ENCODE measurements at regions not wholly inside any gene's neighbourhood (a gene's known extent, or its start where the extent isn't known, plus 50 kb on each side); places are given as distances from the start of the nearest gene placed in this dataset.

- no peaks in the 10 kb centered on the region for H3K4me1 ChIP-seq
- no peak for TF ChIP-seq CTCF (IDR thresholded peaks at IDR 0.05)
- no peak for TF ChIP-seq POLR2A (IDR thresholded peaks at IDR 0.05)
- no peak for TF ChIP-seq POLR2AphosphoS5 (IDR thresholded peaks at IDR 0.05)
- no peak for TF ChIP-seq EP300 (IDR thresholded peaks at IDR 0.05)
- no peak for DNase-seq
- H3K27me3 ChIP-seq: no peaks in the 10 kb centered on the region
- 76 to 85% methylated on average over 3 of the region's 3 CpGs for WGBS, 2 donors
- no peaks in the 10 kb centered on the region for H3K36me3 ChIP-seq
- H3K4me3 ChIP-seq: no peak overlapping the region
- H3K9me3 ChIP-seq: no peaks in the 10 kb centered on the region
- no peak overlapping the region for H3K27ac ChIP-seq
- intact Hi-C loops (cut with DNase I): no loop called here
Observed at GRCh38 chr10:109203646-109204353, 719.5 kb downstream of the XPNPEP1 start.

- no peaks in the 10 kb centered on the region for H3K27me3 ChIP-seq
- no peak overlapping the region for H3K4me3 ChIP-seq
- no peaks in the 10 kb centered on the region for H3K4me1 ChIP-seq
- TF ChIP-seq POLR2AphosphoS5 (IDR thresholded peaks at IDR 0.05) (no peak), CTCF (IDR thresholded peaks at IDR 0.05) (no peak), POLR2A (IDR thresholded peaks at IDR 0.05) (no peak), EP300 (IDR thresholded peaks at IDR 0.05) (no peak)
- no peaks in the 10 kb centered on the region for H3K36me3 ChIP-seq
- no peak for DNase-seq
- intact Hi-C loops (cut with DNase I): no loop called here
- no peak overlapping the region for H3K27ac ChIP-seq
- H3K9me3 ChIP-seq: no peaks in the 10 kb centered on the region
- WGBS, 2 donors: 66 to 76% methylated on average over 3 of the region's 3 CpGs
Observed at GRCh38 chr10:109202111-109202510, 721.2 kb downstream of the XPNPEP1 start.

- intact Hi-C loops (cut with DNase I): no loop called here
- 35 to 56% methylated on average over 2 of the region's 2 CpGs for WGBS, 2 donors
Observed at GRCh38 chr10:109200646-109201045, 722.7 kb downstream of the XPNPEP1 start.

GRCh38 chr10:109191823-109192222, 731.5 kb downstream of the XPNPEP1 start:
- H3K4me1 ChIP-seq: no peaks in the 10 kb centered on the region
- TF ChIP-seq EP300 (IDR thresholded peaks at IDR 0.05) (no peak), CTCF (IDR thresholded peaks at IDR 0.05) (no peak), POLR2A (IDR thresholded peaks at IDR 0.05) (no peak)
- H3K4me3 ChIP-seq: no peak overlapping the region
- H3K36me3 ChIP-seq: no peaks in the 10 kb centered on the region
- 55 to 74% methylated on average over 2 of the region's 2 CpGs for WGBS, 2 donors
- no peaks in the 10 kb centered on the region for H3K27me3 ChIP-seq
- H3K9me3 ChIP-seq: peaks cover 0 to 18% (median 9%) of the 10 kb centered on the region in 4 donors
- H3K27ac ChIP-seq: no peak overlapping the region
- intact Hi-C loops (cut with DNase I): no loop called here
- DNase-seq: no peak

More at GRCh38 chr10:109200646-109201045, 722.7 kb downstream of the XPNPEP1 start:
- Histone ChIP-seq H3K4me1 (no peaks in the 10 kb centered on the region), H3K36me3 (no peaks in the 10 kb centered on the region), H3K27me3 (no peaks in the 10 kb centered on the region), H3K27ac (no peak overlapping the region), H3K9me3 (no peaks in the 10 kb centered on the region), H3K4me3 (no peak overlapping the region)
- DNase-seq: no peak
- no peak for TF ChIP-seq POLR2A (IDR thresholded peaks at IDR 0.05)
- TF ChIP-seq EP300 (IDR thresholded peaks at IDR 0.05): no peak
- no peak for TF ChIP-seq POLR2AphosphoS5 (IDR thresholded peaks at IDR 0.05)
- TF ChIP-seq CTCF (IDR thresholded peaks at IDR 0.05): no peak

- intact Hi-C loops (cut with DNase I): no loop called here
- H3K27me3 ChIP-seq: no peaks in the 10 kb centered on the region
- H3K27ac ChIP-seq: no peak overlapping the region
- H3K36me3 ChIP-seq: no peaks in the 10 kb centered on the region
- H3K4me3 ChIP-seq: no peak overlapping the region
- WGBS, 2 donors: 76 to 82% methylated on average over 5 of the region's 5 CpGs
- H3K9me3 ChIP-seq: peaks cover 0 to 22% (median 11%) of the 10 kb centered on the region in 4 donors
- no peak for DNase-seq
- TF ChIP-seq EP300 (IDR thresholded peaks at IDR 0.05) (no peak), POLR2AphosphoS5 (IDR thresholded peaks at IDR 0.05) (no peak), CTCF (IDR thresholded peaks at IDR 0.05) (no peak), POLR2A (IDR thresholded peaks at IDR 0.05) (no peak)
- H3K4me1 ChIP-seq: no peaks in the 10 kb centered on the region
Observed at GRCh38 chr10:109191341-109191740, 732.0 kb downstream of the XPNPEP1 start.
